GM12878 (cell line): ENCODE measurements at regions not wholly inside any gene's neighbourhood (a gene's known extent, or its start where the extent isn't known, plus 50 kb on each side); places are given as distances from the start of the nearest gene placed in this dataset.

Experiments
- ATAC-seq: fragments of 200-7000 bp; cut with Tn5 transposase; 3 replicates; pipeline ENCODE4 v1.9.1; 2020; ENCODE audit warnings: mild to moderate bottlenecking, moderate library complexity
- BruUV-seq: library from RNA; stranded (reverse); fragments of 400-500 nt; replicated peaks from 2 replicates; lab custom pipeline; 2021; lab: Mats Ljungman, UMichigan
- CTCF ChIA-PET: fragments of 300-600 bp; sonication (Branson Sonifier 250); formaldehyde crosslinking; extraction: SDS; loops from one replicate; lab custom pipeline; 2021; ENCODE audit warnings: inconsistent platforms; lab: Yijun Ruan, JAX
- POLR2A ChIA-PET: fragments of 350-600 bp; formaldehyde crosslinking; extraction: SDS; loops from one replicate; lab custom pipeline; 2021; ENCODE audit warnings: inconsistent platforms; lab: Charles Lee
- RAD21 ChIA-PET: fragments of 300-600 bp; sonication (Branson Sonifier 250); formaldehyde crosslinking; loops from one replicate; lab custom pipeline; 2023; ENCODE audit warnings: antibody characterized with exemption; ENCODE audit not compliant: unreplicated experiment; lab: Charles Lee
- SMC1A ChIA-PET: fragments of 300-600 bp; sonication (Branson Sonifier 250); formaldehyde crosslinking; loops from one replicate; lab custom pipeline; 2023; ENCODE audit not compliant: unreplicated experiment, uncharacterized antibody; lab: Charles Lee
- DNase-seq: peaks from one replicate; pipeline ENCODE4 v3.0.0-alpha.2; 2011; ENCODE audit warnings: low read depth, low spot score
- FAIRE-seq: peaks from 3 replicates; lab custom pipeline; 2011; peaks lifted over from hg19 to GRCh38; lab: Jason Lieb, UNC
- H2AFZ ChIP-seq: 2 replicates; pipeline ENCODE4 v1.6.0; 2011; ENCODE audit warnings: low read depth, low read length, control low read depth; ENCODE audit not compliant: control insufficient read depth
- H3K27ac ChIP-seq: 2 replicates; pipeline ENCODE4 v1.5.1; 2011; ENCODE audit warnings: control low read depth; ENCODE audit not compliant: control insufficient read depth, insufficient read depth
- H3K27me3 ChIP-seq, 2 experiments: replicated peaks in 1 of 2; 2 replicates each; pipeline versions ENCODE4 v1.6.0 to v1.6.1; 2011; ENCODE audit warnings: low read length in 1 of 2; ENCODE audit not compliant: control insufficient read depth in 2 of 2, insufficient read depth in 2 of 2
- H3K36me3 ChIP-seq, 2 experiments: 2 replicates each; pipeline ENCODE4 v1.5.1; 2011; ENCODE audit warnings: low read length in 1 of 2; ENCODE audit not compliant: control insufficient read depth in 2 of 2, insufficient read depth in 2 of 2
- H3K4me1 ChIP-seq: 2 replicates; pipeline ENCODE4 v1.6.1; 2011; ENCODE audit warnings: mild to moderate bottlenecking, low read length, moderate library complexity, mixed read lengths; ENCODE audit not compliant: control insufficient read depth, insufficient read depth
- H3K4me2 ChIP-seq: 2 replicates; pipeline ENCODE4 v1.6.0; 2011; ENCODE audit warnings: control low read depth; ENCODE audit not compliant: control insufficient read depth, insufficient read depth
- H3K4me3 ChIP-seq: fragments of 200-600 bp; sonication (generic); 2 replicates; pipeline ENCODE4 v1.5.1; 2016
- H3K79me2 ChIP-seq: 2 replicates; pipeline ENCODE4 v1.6.0; 2011; ENCODE audit warnings: low read length; ENCODE audit not compliant: control insufficient read depth, insufficient read depth
- H3K9ac ChIP-seq: 2 replicates; pipeline ENCODE4 v1.8.0; 2011; ENCODE audit warnings: low read length, control low read depth, mixed read lengths; ENCODE audit not compliant: control insufficient read depth, insufficient read depth
- H3K9me3 ChIP-seq: replicated peaks from 3 replicates; pipeline ENCODE4 v1.5.1; 2011; ENCODE audit warnings: mild to moderate bottlenecking, low read length; ENCODE audit not compliant: control insufficient read depth, insufficient read depth
- H4K20me1 ChIP-seq: 2 replicates; pipeline ENCODE4 v1.6.0; 2011; ENCODE audit not compliant: control insufficient read depth, insufficient read depth
- ATF7 ChIP-seq: fragments of 450-650 bp; IDR thresholded peaks from 2 replicates; pipeline ENCODE4 v1.6.1; 2016; ENCODE audit warnings: low read depth, mild to moderate bottlenecking
- EED ChIP-seq: sonication (generic); IDR thresholded peaks from 2 replicates; pipeline ENCODE4 v1.6.1; 2016; ENCODE audit warnings: antibody characterized with exemption, low read depth
- EP300 ChIP-seq, 2 experiments: fragments of 150-350 bp in 1 of 2; IDR thresholded peaks; 2 replicates each; pipeline ENCODE4 v1.6.1; 2011 to 2012; ENCODE audit warnings: low read depth in 2 of 2, low read length in 2 of 2, borderline replicate concordance in 1 of 2, improper control_type of control experiment in 1 of 2, inconsistent platforms in 1 of 2; ENCODE audit not compliant: control insufficient read depth in 1 of 2
- EZH2 ChIP-seq: IDR thresholded peaks from 2 replicates; pipeline ENCODE4 v1.6.1; 2012; ENCODE audit warnings: low read depth, mild to moderate bottlenecking, control low read depth, inconsistent platforms, low read length, borderline replicate concordance; ENCODE audit not compliant: control insufficient read depth
- FOS ChIP-seq: IDR thresholded peaks from 3 replicates; pipeline ENCODE4 v1.6.1; 2011; ENCODE audit warnings: borderline replicate concordance; ENCODE audit not compliant: insufficient read length; ENCODE audit errors: extremely low read depth
- HDAC2 ChIP-seq: fragments of 200-600 bp; sonication (generic); IDR thresholded peaks from 2 replicates; pipeline ENCODE4 v1.6.1; 2017
- IKZF1 ChIP-seq: fragments of 450-650 bp; conservative IDR thresholded peaks from 2 replicates; pipeline ENCODE4 v1.6.1; 2017; ENCODE audit warnings: antibody characterized with exemption, mild to moderate bottlenecking
- KDM1A ChIP-seq: fragments of 200-600 bp; sonication (generic); IDR thresholded peaks from 2 replicates; pipeline ENCODE4 v1.6.1; 2016; ENCODE audit warnings: borderline replicate concordance
- MTA3 ChIP-seq: IDR thresholded peaks from 2 replicates; pipeline ENCODE4 v1.6.1; 2012; ENCODE audit warnings: low read length, inconsistent platforms, borderline replicate concordance
- NFXL1 ChIP-seq: fragments of 450-650 bp; IDR thresholded peaks from 2 replicates; pipeline ENCODE4 v1.6.1; 2017; ENCODE audit warnings: antibody characterized with exemption, mild to moderate bottlenecking, borderline replicate concordance
- NFYA ChIP-seq: IDR thresholded peaks from 2 replicates; pipeline ENCODE4 v1.6.1; 2011; ENCODE audit warnings: low read depth, mild to moderate bottlenecking, low read length, improper control_type of control experiment, borderline replicate concordance
- NRF1 ChIP-seq: conservative IDR thresholded peaks from 2 replicates; pipeline ENCODE4 v1.6.1; 2011; ENCODE audit warnings: mild to moderate bottlenecking, low read depth, low read length, improper control_type of control experiment
- POLR2A ChIP-seq: IDR thresholded peaks from 2 replicates; pipeline ENCODE4 v1.6.1; 2011; ENCODE audit warnings: low read depth, mild to moderate bottlenecking, low read length
- RBBP5 ChIP-seq: fragments of 200-600 bp; sonication (generic); conservative IDR thresholded peaks from 2 replicates; pipeline ENCODE4 v1.6.1; 2016
- SKIL ChIP-seq: fragments of 450-650 bp; IDR thresholded peaks from 2 replicates; pipeline ENCODE4 v1.6.1; 2017; ENCODE audit warnings: mild to moderate bottlenecking, low read depth, inconsistent platforms; ENCODE audit not compliant: poor library complexity, severe bottlenecking
- YY1 ChIP-seq: IDR thresholded peaks from 2 replicates; pipeline ENCODE4 v1.6.1; 2011; ENCODE audit warnings: low read depth, mild to moderate bottlenecking, low read length
- ZNF24 ChIP-seq: fragments of 450-650 bp; IDR thresholded peaks from 2 replicates; pipeline ENCODE4 v1.6.1; 2017; ENCODE audit warnings: antibody characterized with exemption, mild to moderate bottlenecking
- WGBS: methylation state at CpG from one replicate; pipeline ENCODE4 v1.1.6; 2016; ENCODE audit warnings: low lambda C conversion rate; ENCODE audit not compliant: insufficient replicate concordance, insufficient coverage; ENCODE audit errors: missing lambda C conversion rate; 5-methylcytosine and 5-hydroxymethylcytosine counted together
- in situ Hi-C: fragments of 300-500 bp; cut with MboI; formaldehyde crosslinking; loops from 9 replicates; pipeline ENCODE4 v1.14.3; 2018; ENCODE audit warnings: mixed read lengths
- intact Hi-C: fragments of 100-400 bp; cut with micrococcal nuclease; formaldehyde crosslinking; loops from one replicate; pipeline ENCODE4 v1.14.2; 2022; ENCODE audit not compliant: unreplicated experiment
- TF ChIP-seq, protein P1 (sequence below): IDR thresholded peaks from 2 replicates; pipeline ENCODE4 v1.6.1; 2011; ENCODE audit warnings: low read depth, low read length, improper control_type of control experiment, borderline replicate concordance
- TF ChIP-seq, protein P2 (sequence below): IDR thresholded peaks from 2 replicates; pipeline ENCODE4 v1.6.1; 2011; ENCODE audit warnings: borderline replicate concordance, low read depth, mild to moderate bottlenecking, moderate library complexity, low read length; ENCODE audit not compliant: insufficient read depth, poor library complexity, severe bottlenecking

DNA sequence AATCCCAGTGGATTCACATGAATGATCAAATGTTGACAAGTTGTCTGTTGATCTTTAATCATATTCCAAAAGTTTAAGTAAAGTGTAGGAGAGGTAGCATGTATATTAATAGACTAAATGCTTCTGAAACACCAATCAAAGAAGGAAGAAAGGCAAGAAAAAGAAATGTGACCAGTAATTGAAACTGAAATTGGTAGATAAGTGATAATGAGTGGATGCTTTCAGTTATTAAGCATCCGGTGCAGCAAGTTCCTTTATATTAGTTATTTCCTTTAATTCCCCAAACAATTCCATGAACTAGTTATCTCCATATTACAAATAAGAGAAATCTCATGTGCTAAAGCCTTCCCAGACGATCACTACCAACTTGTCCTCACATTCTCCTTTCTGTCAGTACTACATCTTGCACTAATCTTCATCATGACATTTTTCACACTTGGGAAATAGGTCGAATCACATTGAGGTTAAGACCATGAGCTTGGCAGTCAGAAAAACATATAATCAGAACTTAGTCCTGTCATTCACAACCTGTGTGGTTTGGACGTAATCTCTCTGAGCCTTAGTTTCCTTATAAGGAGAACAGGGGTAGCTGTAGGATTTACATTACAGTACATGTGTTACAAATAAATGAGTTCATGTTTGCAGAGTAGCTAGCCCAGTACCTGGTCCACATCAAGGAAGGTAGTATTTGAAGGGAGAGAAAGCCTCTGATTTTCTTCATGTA lies 182.1 kb downstream of the NOL4 start:
- ChIA-PET CTCF (interaction anchor here (1.2 to 1.5 kb wide), 3 partner anchors 10 to 280 kb away, joined by 3 to 4 read pairs (median 4); no protein-coding TSS in a partner anchor), POLR2A (no interaction called here), SMC1A (interaction anchor here (0.8 to 2.0 kb wide), 5 partner anchors 28 to 280 kb away, joined by 3 to 5 read pairs (median 4); no protein-coding TSS in a partner anchor), RAD21 (interaction anchor here (1.0 to 1.2 kb wide), 2 partner anchors 75 to 281 kb away, joined by 3 to 5 read pairs; no protein-coding TSS in a partner anchor)
- no peak overlapping the region for H3K4me2 ChIP-seq
- no peaks in the 10 kb centered on the region for H3K79me2 ChIP-seq
- ATAC-seq (peak; percentile 59), FAIRE-seq (no peak), DNase-seq (no peak)
- 28% methylated on average over 4 of the region's 4 CpGs for WGBS
- H3K9ac ChIP-seq = no peak overlapping the region
- H3K36me3 ChIP-seq = no peaks in the 10 kb centered on the region
- in situ Hi-C loops = no loop called here
- no TSS peak for BruUV-seq
- no peak overlapping the region for H3K27ac ChIP-seq
- no peak overlapping the region for H3K4me3 ChIP-seq
- H3K27me3 ChIP-seq = no peaks in the 10 kb centered on the region
- no peaks in the 10 kb centered on the region for H4K20me1 ChIP-seq
- no peaks in the 10 kb centered on the region for H3K9me3 ChIP-seq
- H2AFZ ChIP-seq = no peak overlapping the region
- intact Hi-C loops = loop anchor here (10.0 kb wide), 1 partner anchor 182 kb away; the partner anchor contains the start of gene NOL4
- 0 out of 2 replicates have a peak, but pooled peaks cover 2% of the 10 kb centered on the region for H3K4me1 ChIP-seq
- TF ChIP-seq, protein P1, sequence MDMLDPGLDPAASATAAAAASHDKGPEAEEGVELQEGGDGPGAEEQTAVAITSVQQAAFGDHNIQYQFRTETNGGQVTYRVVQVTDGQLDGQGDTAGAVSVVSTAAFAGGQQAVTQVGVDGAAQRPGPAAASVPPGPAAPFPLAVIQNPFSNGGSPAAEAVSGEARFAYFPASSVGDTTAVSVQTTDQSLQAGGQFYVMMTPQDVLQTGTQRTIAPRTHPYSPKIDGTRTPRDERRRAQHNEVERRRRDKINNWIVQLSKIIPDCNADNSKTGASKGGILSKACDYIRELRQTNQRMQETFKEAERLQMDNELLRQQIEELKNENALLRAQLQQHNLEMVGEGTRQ = no peak
- TF ChIP-seq EP300 (IDR thresholded peaks at IDR 0.05; ENCODE audit: borderline replicate concordance in 1 of 2, control insufficient read depth in 1 of 2, low read depth in 2 of 2, low read length in 2 of 2) (no peak), ATF7 (0 out of 2 replicates have a peak, but pooled peaks have one; percentile 19), IKZF1 (peak; percentile 52), NFYA (no peak), YY1 (no peak), NRF1 (no peak), KDM1A (no peak), NFXL1 (no peak), EZH2 (no peak), SKIL (no peak), ZNF24 (0 out of 2 replicates have a peak, but pooled peaks have one; percentile 23), EED (no peak), RBBP5 (no peak), MTA3 (no peak), HDAC2 (no peak), FOS (no peak), POLR2A (no peak)
- TF ChIP-seq, protein P2, sequence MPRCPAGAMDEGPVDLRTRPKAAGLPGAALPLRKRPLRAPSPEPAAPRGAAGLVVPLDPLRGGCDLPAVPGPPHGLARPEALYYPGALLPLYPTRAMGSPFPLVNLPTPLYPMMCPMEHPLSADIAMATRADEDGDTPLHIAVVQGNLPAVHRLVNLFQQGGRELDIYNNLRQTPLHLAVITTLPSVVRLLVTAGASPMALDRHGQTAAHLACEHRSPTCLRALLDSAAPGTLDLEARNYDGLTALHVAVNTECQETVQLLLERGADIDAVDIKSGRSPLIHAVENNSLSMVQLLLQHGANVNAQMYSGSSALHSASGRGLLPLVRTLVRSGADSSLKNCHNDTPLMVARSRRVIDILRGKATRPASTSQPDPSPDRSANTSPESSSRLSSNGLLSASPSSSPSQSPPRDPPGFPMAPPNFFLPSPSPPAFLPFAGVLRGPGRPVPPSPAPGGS = no peak
